GM23248 (cell line): ENCODE measurements at regions not wholly inside any gene's neighbourhood (a gene's known extent, or its start where the extent isn't known, plus 50 kb on each side); places are given as distances from the start of the nearest gene placed in this dataset.

Source experiments
- EZH2 ChIP-seq: fragments of 200-600 bp; sonication (generic); IDR thresholded peaks from 2 replicates; pipeline ENCODE4 v1.6.1; 2018; ENCODE audit warnings: antibody characterized with exemption, mild to moderate bottlenecking; ENCODE audit not compliant: insufficient read depth, poor library complexity, severe bottlenecking
- EZH2phosphoT487 ChIP-seq: fragments of 200-600 bp; sonication (generic); IDR thresholded peaks from 2 replicates; pipeline ENCODE4 v1.6.1; 2018; ENCODE audit warnings: antibody characterized with exemption, moderate library complexity, mild to moderate bottlenecking, low read depth; ENCODE audit not compliant: insufficient read depth

DNA sequence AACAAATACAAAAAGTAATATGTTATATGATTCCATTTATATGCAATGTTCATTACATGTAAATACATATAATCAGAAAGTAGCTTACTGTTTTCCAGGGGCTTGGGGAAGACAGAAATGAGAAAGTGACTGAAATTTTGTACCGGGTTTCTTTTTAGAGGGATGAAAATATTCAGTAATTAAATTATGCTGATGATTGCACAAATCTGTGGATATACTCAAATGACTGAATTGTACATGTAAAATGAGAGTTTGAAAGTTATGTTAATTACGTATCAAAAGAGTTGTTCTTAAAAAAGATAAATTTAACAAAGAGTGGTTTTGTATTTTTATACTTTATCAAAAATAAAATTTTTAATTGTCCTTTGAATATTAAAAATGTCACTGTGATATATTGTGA is 856.3 kb downstream of the DSC3 start:
- no peak for TF ChIP-seq EZH2
- no peak for TF ChIP-seq EZH2phosphoT487
